ENCODE measurements at regions not wholly inside any gene's neighbourhood (a gene's known extent, or its start where the extent isn't known, plus 50 kb on each side); places are given as distances from the start of the nearest gene placed in this dataset.

DNA sequence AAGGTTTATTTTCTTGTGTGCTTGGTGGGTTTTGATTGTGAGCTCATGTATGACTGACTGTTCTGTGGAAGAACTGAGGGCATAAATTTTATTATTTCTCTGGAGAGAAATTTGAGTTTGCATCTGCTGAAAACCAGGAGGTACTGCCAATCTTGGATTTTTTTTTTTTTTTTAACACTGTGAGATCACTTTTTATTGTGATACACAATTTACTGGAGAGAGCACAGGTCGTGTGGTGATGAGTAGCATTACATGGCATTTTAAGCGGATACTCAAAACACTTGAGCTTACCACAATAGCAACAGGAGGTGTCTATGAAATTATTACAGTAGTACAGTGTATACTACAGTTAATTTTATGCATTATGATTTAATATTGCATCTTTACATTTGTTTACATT lies 237.4 kb downstream of the MFSD1 start:
- no peak for TF ChIP-seq ARNTL (CRISPR knock-in tag; IDR thresholded peaks at IDR 0.05; ENCODE audit: borderline replicate concordance, low read depth)
- TF ChIP-seq, protein P1, sequence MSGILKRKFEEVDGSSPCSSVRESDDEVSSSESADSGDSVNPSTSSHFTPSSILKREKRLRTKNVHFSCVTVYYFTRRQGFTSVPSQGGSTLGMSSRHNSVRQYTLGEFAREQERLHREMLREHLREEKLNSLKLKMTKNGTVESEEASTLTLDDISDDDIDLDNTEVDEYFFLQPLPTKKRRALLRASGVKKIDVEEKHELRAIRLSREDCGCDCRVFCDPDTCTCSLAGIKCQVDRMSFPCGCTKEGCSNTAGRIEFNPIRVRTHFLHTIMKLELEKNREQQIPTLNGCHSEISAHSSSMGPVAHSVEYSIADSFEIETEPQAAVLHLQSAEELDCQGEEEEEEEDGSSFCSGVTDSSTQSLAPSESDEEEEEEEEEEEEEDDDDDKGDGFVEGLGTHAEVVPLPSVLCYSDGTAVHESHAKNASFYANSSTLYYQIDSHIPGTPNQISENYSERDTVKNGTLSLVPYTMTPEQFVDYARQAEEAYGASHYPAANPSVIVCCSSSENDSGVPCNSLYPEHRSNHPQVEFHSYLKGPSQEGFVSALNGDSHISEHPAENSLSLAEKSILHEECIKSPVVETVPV (CRISPR knock-in tag; IDR thresholded peaks at IDR 0.05), result no peak
- TF ChIP-seq, protein P2, sequence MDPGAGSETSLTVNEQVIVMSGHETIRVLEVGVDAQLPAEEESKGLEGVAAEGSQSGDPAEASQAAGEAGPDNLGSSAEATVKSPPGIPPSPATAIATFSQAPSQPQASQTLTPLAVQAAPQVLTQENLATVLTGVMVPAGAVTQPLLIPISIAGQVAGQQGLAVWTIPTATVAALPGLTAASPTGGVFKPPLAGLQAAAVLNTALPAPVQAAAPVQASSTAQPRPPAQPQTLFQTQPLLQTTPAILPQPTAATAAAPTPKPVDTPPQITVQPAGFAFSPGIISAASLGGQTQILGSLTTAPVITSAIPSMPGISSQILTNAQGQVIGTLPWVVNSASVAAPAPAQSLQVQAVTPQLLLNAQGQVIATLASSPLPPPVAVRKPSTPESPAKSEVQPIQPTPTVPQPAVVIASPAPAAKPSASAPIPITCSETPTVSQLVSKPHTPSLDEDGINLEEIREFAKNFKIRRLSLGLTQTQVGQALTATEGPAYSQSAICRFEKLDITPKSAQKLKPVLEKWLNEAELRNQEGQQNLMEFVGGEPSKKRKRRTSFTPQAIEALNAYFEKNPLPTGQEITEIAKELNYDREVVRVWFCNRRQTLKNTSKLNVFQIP (CRISPR knock-in tag; IDR thresholded peaks at IDR 0.05; ENCODE audit: borderline replicate concordance, low read depth), result no peak
- TF ChIP-seq, protein P3, sequence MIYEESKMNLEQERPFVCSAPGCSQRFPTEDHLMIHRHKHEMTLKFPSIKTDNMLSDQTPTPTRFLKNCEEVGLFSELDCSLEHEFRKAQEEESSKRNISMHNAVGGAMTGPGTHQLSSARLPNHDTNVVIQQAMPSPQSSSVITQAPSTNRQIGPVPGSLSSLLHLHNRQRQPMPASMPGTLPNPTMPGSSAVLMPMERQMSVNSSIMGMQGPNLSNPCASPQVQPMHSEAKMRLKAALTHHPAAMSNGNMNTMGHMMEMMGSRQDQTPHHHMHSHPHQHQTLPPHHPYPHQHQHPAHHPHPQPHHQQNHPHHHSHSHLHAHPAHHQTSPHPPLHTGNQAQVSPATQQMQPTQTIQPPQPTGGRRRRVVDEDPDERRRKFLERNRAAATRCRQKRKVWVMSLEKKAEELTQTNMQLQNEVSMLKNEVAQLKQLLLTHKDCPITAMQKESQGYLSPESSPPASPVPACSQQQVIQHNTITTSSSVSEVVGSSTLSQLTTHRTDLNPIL (CRISPR knock-in tag; IDR thresholded peaks at IDR 0.05; ENCODE audit: low read depth), result no peak
- no peak for TF ChIP-seq GLIS3 (CRISPR knock-in tag; IDR thresholded peaks at IDR 0.05)
- TF ChIP-seq RARB (CRISPR knock-in tag; IDR thresholded peaks at IDR 0.05), result no peak
- no peak for TF ChIP-seq ZFP30 (CRISPR knock-in tag; IDR thresholded peaks at IDR 0.05)
- TF ChIP-seq, protein P4, sequence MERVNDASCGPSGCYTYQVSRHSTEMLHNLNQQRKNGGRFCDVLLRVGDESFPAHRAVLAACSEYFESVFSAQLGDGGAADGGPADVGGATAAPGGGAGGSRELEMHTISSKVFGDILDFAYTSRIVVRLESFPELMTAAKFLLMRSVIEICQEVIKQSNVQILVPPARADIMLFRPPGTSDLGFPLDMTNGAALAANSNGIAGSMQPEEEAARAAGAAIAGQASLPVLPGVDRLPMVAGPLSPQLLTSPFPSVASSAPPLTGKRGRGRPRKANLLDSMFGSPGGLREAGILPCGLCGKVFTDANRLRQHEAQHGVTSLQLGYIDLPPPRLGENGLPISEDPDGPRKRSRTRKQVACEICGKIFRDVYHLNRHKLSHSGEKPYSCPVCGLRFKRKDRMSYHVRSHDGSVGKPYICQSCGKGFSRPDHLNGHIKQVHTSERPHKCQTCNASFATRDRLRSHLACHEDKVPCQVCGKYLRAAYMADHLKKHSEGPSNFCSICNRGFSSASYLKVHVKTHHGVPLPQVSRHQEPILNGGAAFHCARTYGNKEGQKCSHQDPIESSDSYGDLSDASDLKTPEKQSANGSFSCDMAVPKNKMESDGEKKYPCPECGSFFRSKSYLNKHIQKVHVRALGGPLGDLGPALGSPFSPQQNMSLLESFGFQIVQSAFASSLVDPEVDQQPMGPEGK (CRISPR knock-in tag; IDR thresholded peaks at IDR 0.05; ENCODE audit: borderline replicate concordance), result no peak

All from SK-N-SH treated with all-trans-retinoic acid at 6 μM for 48 hours (cell line).